ENCODE measurements at regions not wholly inside any gene's neighbourhood (a gene's known extent, or its start where the extent isn't known, plus 50 kb on each side); places are given as distances from the start of the nearest gene placed in this dataset.

DNA sequence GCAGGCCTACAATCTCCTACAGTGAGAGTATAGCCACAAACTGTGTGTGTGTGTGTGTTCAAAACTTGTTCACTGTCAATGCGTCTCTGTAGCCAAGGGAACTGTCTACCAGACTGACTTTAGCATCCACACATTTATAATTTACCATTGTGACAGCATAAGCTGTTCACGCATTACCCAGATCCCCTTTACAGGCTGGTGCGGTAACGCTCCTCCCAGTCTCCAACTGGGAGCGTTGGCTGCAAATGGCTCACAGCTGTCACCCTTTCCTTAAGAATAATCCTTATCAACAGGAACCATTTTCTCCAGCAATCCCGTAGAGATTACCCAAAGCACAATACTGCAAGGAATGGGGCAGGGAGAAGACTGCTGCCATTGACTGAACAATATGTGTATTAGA, 199.5 kb downstream of the GPAM start:
- TF ChIP-seq, protein P1, sequence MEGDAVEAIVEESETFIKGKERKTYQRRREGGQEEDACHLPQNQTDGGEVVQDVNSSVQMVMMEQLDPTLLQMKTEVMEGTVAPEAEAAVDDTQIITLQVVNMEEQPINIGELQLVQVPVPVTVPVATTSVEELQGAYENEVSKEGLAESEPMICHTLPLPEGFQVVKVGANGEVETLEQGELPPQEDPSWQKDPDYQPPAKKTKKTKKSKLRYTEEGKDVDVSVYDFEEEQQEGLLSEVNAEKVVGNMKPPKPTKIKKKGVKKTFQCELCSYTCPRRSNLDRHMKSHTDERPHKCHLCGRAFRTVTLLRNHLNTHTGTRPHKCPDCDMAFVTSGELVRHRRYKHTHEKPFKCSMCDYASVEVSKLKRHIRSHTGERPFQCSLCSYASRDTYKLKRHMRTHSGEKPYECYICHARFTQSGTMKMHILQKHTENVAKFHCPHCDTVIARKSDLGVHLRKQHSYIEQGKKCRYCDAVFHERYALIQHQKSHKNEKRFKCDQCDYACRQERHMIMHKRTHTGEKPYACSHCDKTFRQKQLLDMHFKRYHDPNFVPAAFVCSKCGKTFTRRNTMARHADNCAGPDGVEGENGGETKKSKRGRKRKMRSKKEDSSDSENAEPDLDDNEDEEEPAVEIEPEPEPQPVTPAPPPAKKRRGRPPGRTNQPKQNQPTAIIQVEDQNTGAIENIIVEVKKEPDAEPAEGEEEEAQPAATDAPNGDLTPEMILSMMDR (IDR thresholded peaks at IDR 0.05): no peak
- TF ChIP-seq POLR2A (IDR thresholded peaks at IDR 0.05): no peak

All from lower leg skin (tissue), 3 donors.